ENCODE measurements at regions not wholly inside any gene's neighbourhood (a gene's known extent, or its start where the extent isn't known, plus 50 kb on each side); places are given as distances from the start of the nearest gene placed in this dataset.
A peak's percentile ranks its signal among the peaks of the same experiment; 100 is the strongest.

GRCh38 chr21:23475281-23476219 lies 2131.7 kb downstream of the MRPL39 start:
- DNase-seq (ENCODE audit: low spot score), result no peak

- DNase-seq (ENCODE audit: low spot score), result no peak
These were observed 2135.4 kb downstream of the MRPL39 start for GRCh38 chr21:23471877-23472276.

- no peak for DNase-seq (ENCODE audit: low spot score)
These were observed 2143.9 kb downstream of the MRPL39 start for GRCh38 chr21:23463365-23463764.

- DNase-seq (ENCODE audit: low spot score), result no peak
These were observed 2151.6 kb downstream of the MRPL39 start for GRCh38 chr21:23455676-23456075.

GRCh38 chr21:23452384-23453083 lies 2154.7 kb downstream of the MRPL39 start:
- DNase-seq (ENCODE audit: low spot score), result peak; percentile 5

GRCh38 chr21:23445307-23445706 lies 2162.0 kb downstream of the MRPL39 start:
- DNase-seq (ENCODE audit: low spot score), result no peak

GRCh38 chr21:23438081-23438480 lies 2169.2 kb downstream of the MRPL39 start:
- peak; percentile 21 for DNase-seq (ENCODE audit: low spot score)

GRCh38 chr21:23402929-23403520 lies 2204.3 kb downstream of the MRPL39 start:
- DNase-seq (ENCODE audit: low spot score), result no peak

- DNase-seq (ENCODE audit: low spot score), result peak; percentile 2
These were observed 2206.0 kb downstream of the MRPL39 start for GRCh38 chr21:23401278-23401677.

- DNase-seq (ENCODE audit: low spot score), result no peak
These were observed 2208.6 kb downstream of the MRPL39 start for GRCh38 chr21:23398726-23399125.

GRCh38 chr21:23394458-23394857 lies 2212.8 kb downstream of the MRPL39 start:
- no peak for DNase-seq (ENCODE audit: low spot score)

GRCh38 chr21:23384679-23385078 lies 2222.6 kb downstream of the MRPL39 start:
- no peak for DNase-seq (ENCODE audit: low spot score)

- DNase-seq (ENCODE audit: low spot score), result no peak
These were observed 2233.1 kb downstream of the MRPL39 start for GRCh38 chr21:23374155-23374554.

- no peak for DNase-seq (ENCODE audit: low spot score)
These were observed 2250.4 kb downstream of the MRPL39 start for GRCh38 chr21:23356905-23357304.

- no peak for DNase-seq (ENCODE audit: low spot score)
These were observed 2291.1 kb downstream of the MRPL39 start for GRCh38 chr21:23316190-23316589.

- no peak for DNase-seq (ENCODE audit: low spot score)
These were observed 2298.5 kb downstream of the MRPL39 start for GRCh38 chr21:23308741-23309140.

GRCh38 chr21:23307065-23307464 lies 2300.2 kb downstream of the MRPL39 start:
- no peak for DNase-seq (ENCODE audit: low spot score)

- DNase-seq (ENCODE audit: low spot score), result no peak
These were observed 2294.1 kb downstream of the NCAM2 start for GRCh38 chr21:23292292-23292691.

- DNase-seq (ENCODE audit: low spot score), result no peak
These were observed 2283.7 kb downstream of the NCAM2 start for GRCh38 chr21:23281917-23282316.

GRCh38 chr21:23249760-23250159 lies 2251.6 kb downstream of the NCAM2 start:
- DNase-seq (ENCODE audit: low spot score), result no peak

GRCh38 chr21:23247334-23247733 lies 2249.1 kb downstream of the NCAM2 start:
- DNase-seq (ENCODE audit: low spot score), result no peak

GRCh38 chr21:23245255-23245654 lies 2247.0 kb downstream of the NCAM2 start:
- DNase-seq (ENCODE audit: low spot score), result no peak

Data from umbilical cord (tissue), 1 donor.